AG04449 (cell line): ENCODE measurements at regions not wholly inside any gene's neighbourhood (a gene's known extent, or its start where the extent isn't known, plus 50 kb on each side); places are given as distances from the start of the nearest gene placed in this dataset.

Experiments
- CTCF ChIA-PET: fragments of 350-600 bp; formaldehyde crosslinking; extraction: SDS; loops from one replicate; lab custom pipeline; 2021; ENCODE audit warnings: antibody characterized with exemption; lab: Yijun Ruan, JAX
- POLR2A ChIA-PET: fragments of 400-600, 350-600 bp; formaldehyde crosslinking; extraction: SDS; loops from one replicate; lab custom pipeline; 2020; ENCODE audit warnings: antibody characterized with exemption, inconsistent platforms; lab: Yijun Ruan, JAX
- DNase-seq: peaks from one replicate; pipeline ENCODE4 v3.0.0-alpha.2; 2010; ENCODE audit warnings: low read depth, low spot score
- H3K4me3 ChIP-seq: 2 replicates; pipeline ENCODE4 v1.5.1; 2011; ENCODE audit warnings: low read depth, mild to moderate bottlenecking, control low read depth, low read length
- TF ChIP-seq, protein P1 (sequence below): IDR thresholded peaks from one replicate; pipeline ENCODE4 v1.5.1; 2011; ENCODE audit warnings: mild to moderate bottlenecking, moderate library complexity, low read length, control low read depth, inconsistent platforms; ENCODE audit not compliant: insufficient read depth; ENCODE audit errors: missing control alignments

DNA sequence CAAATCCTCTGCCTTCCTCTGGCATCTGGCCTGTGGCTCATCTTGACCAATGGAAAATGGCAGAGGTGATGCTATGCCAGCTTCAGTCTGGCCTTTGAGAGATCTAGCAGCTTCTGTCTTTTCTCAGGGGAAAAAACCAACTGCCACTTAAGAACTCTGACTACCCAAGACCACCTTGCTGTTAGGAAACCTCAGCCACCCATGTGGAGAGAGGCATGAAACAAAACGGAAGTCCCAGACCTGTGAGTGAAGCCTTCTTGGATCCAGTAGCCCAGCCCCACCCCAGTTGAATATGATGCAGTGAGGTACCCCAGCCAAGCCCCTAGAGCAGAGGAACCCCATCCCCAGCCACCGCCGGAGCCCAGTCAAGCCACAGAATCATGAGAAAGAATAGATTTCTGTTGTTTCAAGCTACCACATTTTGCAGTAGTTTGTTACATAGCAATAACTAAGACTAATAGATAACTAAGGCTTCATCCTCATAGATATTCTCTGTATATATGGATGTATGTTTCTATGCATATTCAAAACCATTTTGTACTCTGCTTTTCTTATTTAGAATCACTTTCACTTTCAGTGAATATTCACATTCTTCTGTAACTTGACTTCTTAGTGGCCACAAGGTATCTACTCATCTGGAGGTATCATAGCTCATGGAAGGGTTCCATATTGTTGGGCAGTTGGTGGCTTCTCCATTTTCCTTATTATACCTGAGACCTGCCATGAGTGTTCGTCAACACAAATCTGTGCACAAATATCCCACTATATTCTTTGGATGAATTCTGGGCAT, 142.1 kb downstream of the FBXO15 start:
- DNase-seq: no peak
- CTCF ChIA-PET: interaction anchor here (1.2 kb wide), 1 partner anchor 10 kb away, joined by 3 read pairs; no protein-coding TSS in a partner anchor
- POLR2A ChIA-PET: no interaction called here
- TF ChIP-seq, protein P1, sequence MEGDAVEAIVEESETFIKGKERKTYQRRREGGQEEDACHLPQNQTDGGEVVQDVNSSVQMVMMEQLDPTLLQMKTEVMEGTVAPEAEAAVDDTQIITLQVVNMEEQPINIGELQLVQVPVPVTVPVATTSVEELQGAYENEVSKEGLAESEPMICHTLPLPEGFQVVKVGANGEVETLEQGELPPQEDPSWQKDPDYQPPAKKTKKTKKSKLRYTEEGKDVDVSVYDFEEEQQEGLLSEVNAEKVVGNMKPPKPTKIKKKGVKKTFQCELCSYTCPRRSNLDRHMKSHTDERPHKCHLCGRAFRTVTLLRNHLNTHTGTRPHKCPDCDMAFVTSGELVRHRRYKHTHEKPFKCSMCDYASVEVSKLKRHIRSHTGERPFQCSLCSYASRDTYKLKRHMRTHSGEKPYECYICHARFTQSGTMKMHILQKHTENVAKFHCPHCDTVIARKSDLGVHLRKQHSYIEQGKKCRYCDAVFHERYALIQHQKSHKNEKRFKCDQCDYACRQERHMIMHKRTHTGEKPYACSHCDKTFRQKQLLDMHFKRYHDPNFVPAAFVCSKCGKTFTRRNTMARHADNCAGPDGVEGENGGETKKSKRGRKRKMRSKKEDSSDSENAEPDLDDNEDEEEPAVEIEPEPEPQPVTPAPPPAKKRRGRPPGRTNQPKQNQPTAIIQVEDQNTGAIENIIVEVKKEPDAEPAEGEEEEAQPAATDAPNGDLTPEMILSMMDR: no peak
- H3K4me3 ChIP-seq: no peak overlapping the region

DNA sequence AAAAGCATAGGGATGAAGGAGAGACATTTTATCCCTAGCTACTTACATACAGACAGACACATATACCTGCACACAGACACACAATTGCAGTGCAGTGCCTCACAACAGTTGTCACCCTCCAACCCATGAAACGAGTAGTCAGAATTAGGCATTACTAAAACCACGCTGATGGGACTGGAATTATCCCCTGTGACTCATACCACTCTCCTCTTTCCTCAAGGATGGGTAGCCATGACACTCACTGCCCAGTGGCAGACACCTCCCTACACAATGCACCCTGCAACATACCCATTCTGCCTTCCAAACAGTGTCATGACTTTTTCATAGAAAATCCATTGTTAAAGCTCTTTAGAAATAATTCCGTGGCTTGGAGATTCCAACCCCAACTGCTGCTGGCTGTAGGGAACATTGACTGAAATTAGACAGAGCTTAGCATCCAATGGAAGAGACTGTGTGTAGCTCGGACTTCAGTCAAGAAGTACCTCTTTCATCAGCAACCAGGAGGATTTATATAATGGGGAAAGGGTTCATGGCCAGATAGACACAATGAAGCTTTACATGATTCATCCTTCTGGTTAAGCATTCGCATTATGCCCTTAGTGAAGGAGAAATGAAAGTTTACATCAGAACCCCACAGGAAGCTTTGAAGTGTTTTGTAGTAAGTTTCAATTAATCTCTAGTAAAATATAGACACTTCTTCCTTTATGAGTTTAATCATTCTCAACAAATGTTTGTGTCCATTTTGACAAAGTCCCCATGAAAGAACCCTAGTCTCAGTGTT, 155.2 kb downstream of the FBXO15 start:
- DNase-seq: no peak
- H3K4me3 ChIP-seq: no peak overlapping the region
- CTCF ChIA-PET: no interaction called here
- TF ChIP-seq, protein P1: no peak
- POLR2A ChIA-PET: interaction anchor here (0.7 kb wide), 1 partner anchor 152 kb away, joined by 3 read pairs; no protein-coding TSS in a partner anchor

DNA sequence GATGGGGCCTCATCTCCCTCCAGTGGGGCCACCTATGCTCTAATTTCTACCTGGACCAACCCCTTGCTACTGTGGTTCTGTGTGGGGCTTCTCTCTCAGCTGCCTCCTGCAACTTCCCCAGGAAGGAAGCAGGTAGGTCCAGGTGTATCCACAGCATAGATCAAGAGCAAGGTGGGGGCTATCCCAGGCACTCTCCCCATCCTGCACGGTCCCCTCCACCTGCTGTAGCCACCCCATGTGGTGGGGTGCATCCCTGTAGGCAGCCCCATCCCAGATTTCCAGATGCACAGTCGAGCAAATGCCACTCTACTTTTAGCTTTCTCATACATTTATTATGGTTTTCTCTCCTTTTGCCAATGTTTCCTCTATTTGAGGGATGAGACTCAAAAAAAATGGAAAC, 156.1 kb downstream of the FBXO15 start:
- no peak for DNase-seq
- H3K4me3 ChIP-seq: no peak overlapping the region
- CTCF ChIA-PET: no interaction called here
- POLR2A ChIA-PET: no interaction called here
- TF ChIP-seq, protein P1: no peak

DNA sequence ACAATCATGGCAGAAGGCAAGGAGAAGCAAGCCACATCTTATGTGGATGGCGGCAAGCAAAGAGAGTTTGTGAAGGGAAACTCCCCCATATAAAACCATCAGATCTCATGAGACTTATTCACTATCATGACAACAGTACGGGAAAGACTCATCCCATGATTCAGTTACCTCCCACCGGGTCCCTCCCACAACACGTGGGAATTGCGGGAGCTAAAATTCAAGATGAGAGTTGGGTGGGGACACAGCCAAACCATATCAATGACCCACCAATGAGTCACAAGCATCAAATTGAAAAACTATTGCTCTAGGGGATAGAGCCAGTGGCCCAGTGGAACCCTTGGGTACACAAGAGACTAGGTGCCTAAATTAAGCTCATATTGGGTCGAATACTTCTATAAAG, 157.4 kb downstream of the FBXO15 start:
- ChIA-PET POLR2A (no interaction called here), CTCF (interaction anchor here (1.8 kb wide), 1 partner anchor 10 kb away, joined by 7 read pairs; no protein-coding TSS in a partner anchor)
- H3K4me3 ChIP-seq: no peak overlapping the region
- TF ChIP-seq, protein P1: no peak
- no peak for DNase-seq

GRCh38 chr18:73987247-73987980, 160.2 kb downstream of the FBXO15 start:
- ChIA-PET CTCF (no interaction called here), POLR2A (interaction anchor here (0.6 to 1.1 kb wide), 2 partner anchors 25 to 1236 kb away, joined by 3 read pairs; no protein-coding TSS in a partner anchor)
- TF ChIP-seq, protein P1: no peak
- no peak overlapping the region for H3K4me3 ChIP-seq
- no peak for DNase-seq
